ENCODE measurements at regions not wholly inside any gene's neighbourhood (a gene's known extent, or its start where the extent isn't known, plus 50 kb on each side); places are given as distances from the start of the nearest gene placed in this dataset.

- Histone ChIP-seq H3K4ac (ENCODE audit: low read depth, low read length) (no peak overlapping the region), H2BK5ac (ENCODE audit: insufficient read length, low read length) (no peak overlapping the region), H4K5ac (ENCODE audit: insufficient read length, low read depth, low read length) (no peak overlapping the region), H3T11ph (ENCODE audit: low read length) (no peak overlapping the region), H3K18ac (ENCODE audit: insufficient read length, low read depth, low read length) (no peak overlapping the region), H4K91ac (ENCODE audit: insufficient read length, low read depth, low read length) (no peak overlapping the region), H3K79me2 (ENCODE audit: insufficient read depth, low read length) (no peaks in the 10 kb centered on the region), H3K14ac (ENCODE audit: insufficient read depth, low read length) (no peak overlapping the region; the same call in 1 of the 2 replicates), H4K20me1 (ENCODE audit: control insufficient read depth, insufficient read depth, insufficient read length) (no peaks in the 10 kb centered on the region), H3K4me1 (ENCODE audit: insufficient read depth, low read length) (no peaks in the 10 kb centered on the region), H2BK12ac (ENCODE audit: insufficient read length, low read depth, low read length) (no peak overlapping the region), H3K27ac (ENCODE audit: insufficient read length, low read depth, low read length) (no peak overlapping the region), H2AFZ (ENCODE audit: low read length) (no peak overlapping the region), H3K56ac (ENCODE audit: insufficient read length, low read depth, low read length) (no peak overlapping the region), H3K23ac (ENCODE audit: insufficient read length, low read depth, low read length) (no peak overlapping the region), H4K8ac (replicated peaks; ENCODE audit: insufficient read length, low read depth, low read length) (no peak overlapping the region), H3K79me1 (ENCODE audit: insufficient read depth, low read depth, low read length, poor library complexity, severe bottlenecking) (no peaks in the 10 kb centered on the region), H3K27me3 (ENCODE audit: insufficient read depth, low read length) (no peaks in the 10 kb centered on the region), H3K9me3 (ENCODE audit: control insufficient read depth, low read depth, low read length) (no peaks in the 10 kb centered on the region), H3K4me2 (ENCODE audit: insufficient read depth, insufficient read length, low read length) (no peak overlapping the region), H2BK20ac (ENCODE audit: low read depth, low read length, poor library complexity, severe bottlenecking) (no peak overlapping the region), H3K23me2 (ENCODE audit: insufficient read length, low read depth, low read length, poor library complexity, severe bottlenecking) (no peaks in the 10 kb centered on the region), H2AK5ac (ENCODE audit: insufficient read length, low read length) (no peak overlapping the region), H2BK120ac (ENCODE audit: low read depth, low read length, poor library complexity, severe bottlenecking) (no peak overlapping the region), H3K9ac (ENCODE audit: extremely low read depth, insufficient read length, low read length) (no peak overlapping the region), H2BK15ac (ENCODE audit: low read depth, low read length) (no peak overlapping the region)
- Mint-ChIP-seq H3K36me3 (ENCODE audit: insufficient read depth in 1 of 3, low read depth in 3 of 3) (peaks cover 0 to 2% (median 0%) of the 10 kb centered on the region in 3 experiments; a peak in 1 of 7 replicates), H3K4me1 (no peaks in the 10 kb centered on the region), H3K27ac (no peak overlapping the region), H3K27me3 (ENCODE audit: low read depth) (no peaks in the 10 kb centered on the region; the same call in 1 of the 2 replicates), H3K9me3 (no peaks in the 10 kb centered on the region), H3K4me3 (no peak overlapping the region)
- no CpG with 5 or more reads among the region's 6 CpGs for WGBS (ENCODE audit: extremely low coverage, insufficient read length, low lambda C conversion rate)
- DNase-seq: no peak
- no peak for TF ChIP-seq CTCF (conservative IDR thresholded peaks at IDR 0.05)
Measured at GRCh38 chr2:104545055-104545454, 308.9 kb upstream of the POU3F3 start.

All from H9 (cell line).